ENCODE measurements at regions not wholly inside any gene's neighbourhood (a gene's known extent, or its start where the extent isn't known, plus 50 kb on each side); places are given as distances from the start of the nearest gene placed in this dataset.
"Not testable (repeated sequence)": the region's sequence is repeated elsewhere in the genome, so short reads cannot be mapped to it uniquely, and the experiment has no call there.

GRCh38 chr1:55304229-55304740, 89.1 kb upstream of the USP24 start:
- no peak for DNase-seq

- DNase-seq = no peak
Measured at GRCh38 chr1:55302972-55303371, 87.8 kb upstream of the USP24 start.

GRCh38 chr1:55301912-55302311, 86.7 kb upstream of the USP24 start:
- no peak for DNase-seq

- no peak for DNase-seq
Measured at GRCh38 chr1:55300975-55301374, 85.8 kb upstream of the USP24 start.

- no peak for DNase-seq
Measured at GRCh38 chr1:55298167-55298894, 83.2 kb upstream of the USP24 start.

GRCh38 chr1:55296247-55296646, 81.1 kb upstream of the USP24 start:
- DNase-seq = not testable (repeated sequence)

GRCh38 chr1:55289614-55290013, 74.5 kb upstream of the USP24 start:
- no peak for DNase-seq

GRCh38 chr1:55289042-55289441, 73.9 kb upstream of the USP24 start:
- DNase-seq = no peak

GRCh38 chr1:55288245-55288644, 73.1 kb upstream of the USP24 start:
- no peak for DNase-seq

- DNase-seq = no peak
Measured at GRCh38 chr1:55287723-55288122, 72.6 kb upstream of the USP24 start.

- peak; percentile 29 for DNase-seq
Measured at GRCh38 chr1:55286856-55287602, 71.9 kb upstream of the USP24 start.

GRCh38 chr1:55285834-55286233, 70.7 kb upstream of the USP24 start:
- no peak for DNase-seq

- DNase-seq = peak; percentile 26
Measured at GRCh38 chr1:55284856-55285255, 69.7 kb upstream of the USP24 start.

- DNase-seq = no peak
Measured at GRCh38 chr1:55282058-55282457, 66.9 kb upstream of the USP24 start.

GRCh38 chr1:55280731-55281130, 65.6 kb upstream of the USP24 start:
- no peak for DNase-seq

- DNase-seq = no peak
Measured at GRCh38 chr1:55279627-55280026, 64.5 kb upstream of the USP24 start.

GRCh38 chr1:55278378-55278777, 63.2 kb upstream of the USP24 start:
- DNase-seq = no peak

GRCh38 chr1:55277377-55278130, 62.4 kb upstream of the USP24 start:
- DNase-seq = peak; percentile 92

GRCh38 chr1:55276671-55277376, 61.7 kb upstream of the USP24 start:
- DNase-seq = no peak

GRCh38 chr1:55275941-55276341, 60.8 kb upstream of the USP24 start:
- DNase-seq = peak; percentile 18

GRCh38 chr1:55275151-55275748, 60.1 kb upstream of the USP24 start:
- no peak for DNase-seq

GRCh38 chr1:55272994-55273393, 57.8 kb upstream of the USP24 start:
- no peak for DNase-seq
